IPS DF 19.7 (cell line): ENCODE measurements at regions not wholly inside any gene's neighbourhood (a gene's known extent, or its start where the extent isn't known, plus 50 kb on each side); places are given as distances from the start of the nearest gene placed in this dataset.
"Not testable (repeated sequence)": the region's sequence is repeated elsewhere in the genome, so short reads cannot be mapped to it uniquely, and the experiment has no call there.

Experiments used
- DNase-seq: peaks from one replicate; pipeline ENCODE4 v3.0.0-alpha.2; 2013; ENCODE audit warnings: low read depth, low spot score

DNA sequence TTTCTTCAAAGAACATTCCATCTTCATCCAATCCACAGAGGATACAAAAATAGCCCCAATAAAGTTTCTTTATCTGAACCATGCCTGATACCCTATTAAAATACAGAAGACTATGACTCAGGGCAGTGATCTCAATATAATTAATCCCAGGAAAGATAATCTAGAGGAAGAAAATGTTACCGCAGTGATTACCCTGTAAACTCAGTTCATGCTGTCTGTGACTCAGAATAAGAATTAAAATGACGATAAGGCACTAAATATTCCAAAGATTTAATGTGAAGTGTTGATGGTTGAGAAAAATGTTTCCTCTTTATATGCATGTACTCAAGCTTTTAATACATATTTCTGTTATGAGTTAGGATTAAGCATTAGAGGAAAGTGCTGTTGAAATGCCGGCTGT lies 88.6 kb upstream of the LYPLAL1 start:
- no peak for DNase-seq

DNA sequence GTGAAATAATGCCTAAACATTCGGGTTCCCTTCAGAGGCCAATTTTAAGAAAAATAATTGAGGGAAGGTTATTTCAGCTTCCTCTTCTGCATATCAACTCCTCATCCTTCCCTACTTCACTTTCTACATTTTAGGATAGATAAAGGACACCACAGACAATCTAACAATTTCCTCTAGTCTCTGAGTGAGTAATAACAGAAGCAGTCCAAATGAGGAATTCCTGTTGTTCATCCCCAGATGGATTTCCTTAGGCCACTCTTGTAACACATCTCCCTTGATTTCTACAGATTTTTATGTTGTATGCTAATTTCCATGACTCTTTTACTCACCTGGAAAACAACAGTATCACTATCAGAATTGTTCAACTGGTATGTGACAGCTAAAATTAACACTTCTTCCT lies 87.7 kb upstream of the LYPLAL1 start:
- no peak for DNase-seq

GRCh38 chr1:219086956-219087469 lies 86.7 kb upstream of the LYPLAL1 start:
- no peak for DNase-seq

- DNase-seq = no peak
Measured at GRCh38 chr1:219088778-219089557, 84.7 kb upstream of the LYPLAL1 start.

GRCh38 chr1:219090607-219091006 lies 83.1 kb upstream of the LYPLAL1 start:
- DNase-seq = no peak

DNA sequence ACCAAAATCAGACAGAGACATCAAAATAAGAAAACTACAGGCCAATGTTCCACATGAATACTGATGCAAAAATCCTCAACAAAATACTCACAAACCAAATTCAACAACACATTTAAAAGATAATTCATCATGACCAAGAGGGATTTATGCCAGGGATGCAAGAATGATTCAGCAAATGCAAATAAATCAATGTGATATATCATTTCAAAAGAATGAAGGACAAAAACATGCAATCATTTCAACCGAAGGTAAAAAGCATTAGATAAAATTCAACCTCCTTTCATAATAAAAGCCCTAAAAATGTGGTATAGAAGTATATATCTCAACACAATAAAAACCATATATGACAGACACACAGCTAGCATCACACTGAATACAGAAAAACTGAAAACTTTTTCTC lies 81.5 kb upstream of the LYPLAL1 start:
- no peak for DNase-seq

DNA sequence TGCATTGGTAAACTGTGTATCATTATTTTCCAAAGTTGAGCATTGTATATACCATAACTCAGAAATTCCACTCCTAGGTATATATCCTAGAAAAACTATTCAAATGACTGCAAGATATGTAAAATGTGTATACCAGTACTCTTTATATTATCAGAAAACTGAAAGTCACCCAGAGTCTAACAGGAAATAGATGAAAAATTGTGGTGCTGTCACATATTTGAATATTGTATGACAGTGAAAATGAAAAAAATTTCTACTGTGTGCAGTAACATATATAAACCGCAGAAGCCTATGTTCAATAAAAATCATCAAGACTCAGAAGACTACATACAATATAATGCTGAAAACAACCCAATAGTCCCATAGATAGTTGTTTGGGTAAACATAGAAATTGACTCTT lies 74.4 kb upstream of the LYPLAL1 start:
- DNase-seq = no peak

DNA sequence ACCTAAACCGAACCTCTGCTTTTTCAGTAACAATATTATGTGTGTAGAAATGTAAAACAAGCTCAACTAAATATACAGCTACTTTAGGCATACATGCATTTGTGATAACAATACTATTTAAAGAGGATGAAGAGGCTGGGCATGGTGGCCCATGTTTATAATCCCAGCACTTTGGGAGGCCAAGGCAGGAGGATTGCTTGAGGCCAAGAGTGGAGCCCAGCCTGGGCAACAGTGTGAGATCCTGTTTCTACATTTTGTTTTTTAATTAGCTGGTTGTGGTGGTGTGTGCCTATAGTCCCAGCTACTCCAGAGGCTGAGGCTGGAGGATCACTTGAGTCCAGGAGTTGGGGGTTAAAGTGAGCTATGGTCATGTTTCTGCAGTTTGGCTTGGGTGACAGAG lies 73.6 kb upstream of the LYPLAL1 start:
- no peak for DNase-seq

- not testable (repeated sequence) for DNase-seq
Measured at GRCh38 chr1:219102466-219102865, 71.2 kb upstream of the LYPLAL1 start.

DNA sequence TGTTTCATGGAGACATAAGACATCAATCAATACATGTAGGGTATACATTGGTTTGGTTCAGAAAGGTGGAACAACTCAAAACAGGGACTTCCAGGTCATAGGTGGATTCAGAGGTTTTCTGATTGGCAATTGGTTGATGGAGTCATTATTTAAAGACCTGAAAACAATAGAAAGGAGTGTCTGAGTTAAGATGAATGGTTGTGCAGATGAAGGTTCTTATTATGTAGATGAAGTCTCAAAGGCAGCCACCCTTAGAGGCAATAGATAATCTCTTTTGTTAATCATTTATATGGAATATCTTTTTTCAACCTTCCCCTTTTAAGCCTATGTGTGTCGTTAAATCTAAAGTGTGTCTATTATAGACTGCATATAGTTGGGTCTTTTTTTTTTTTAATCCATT lies 67.8 kb upstream of the LYPLAL1 start:
- no peak for DNase-seq

DNA sequence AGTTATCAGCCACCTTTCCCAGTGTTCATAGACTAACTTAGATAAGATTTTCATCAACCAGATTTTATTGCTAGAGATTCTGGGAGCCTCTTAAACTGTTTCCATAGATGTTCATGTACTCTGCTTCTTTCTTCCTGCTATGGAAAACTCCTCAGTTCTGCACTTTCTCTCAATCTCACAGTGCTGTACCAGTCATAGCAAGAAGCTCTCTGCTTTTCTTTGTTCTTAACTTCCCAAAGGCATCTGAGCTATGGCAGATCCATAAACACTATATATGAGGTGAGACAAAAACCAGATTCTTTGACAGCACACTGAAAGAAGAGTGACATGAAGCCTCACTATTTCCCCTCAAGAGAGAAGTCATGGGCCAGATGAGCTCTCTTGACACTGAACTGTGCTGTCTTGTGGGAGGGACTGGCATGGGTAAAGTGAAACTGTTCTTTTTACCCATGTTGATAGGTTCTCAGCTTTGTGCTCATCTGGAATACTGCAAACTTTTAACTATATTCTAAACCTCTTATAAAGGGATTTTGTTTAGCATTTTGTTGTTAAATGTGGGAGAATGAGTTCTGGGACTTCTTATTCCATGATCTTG lies 64.2 kb upstream of the LYPLAL1 start:
- DNase-seq = no peak

DNA sequence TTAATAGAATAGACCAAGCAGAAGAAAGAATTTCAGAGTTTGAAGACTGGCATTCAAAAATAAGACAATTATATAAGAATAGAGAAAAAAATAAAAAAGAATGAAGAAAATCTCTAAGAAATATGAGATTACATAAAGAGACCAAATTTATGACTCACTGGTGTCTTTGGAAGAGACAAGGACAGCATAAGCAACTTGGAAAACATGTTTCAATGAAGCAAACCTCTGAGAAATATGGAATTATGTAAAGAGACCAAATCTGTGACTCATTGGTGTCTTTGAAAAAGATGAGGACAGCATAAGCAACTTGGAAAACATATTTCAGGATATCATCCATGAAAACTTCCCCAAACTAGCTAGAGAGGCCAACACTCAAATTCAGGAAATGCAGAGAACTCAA lies 60.4 kb upstream of the LYPLAL1 start:
- DNase-seq = no peak

DNA sequence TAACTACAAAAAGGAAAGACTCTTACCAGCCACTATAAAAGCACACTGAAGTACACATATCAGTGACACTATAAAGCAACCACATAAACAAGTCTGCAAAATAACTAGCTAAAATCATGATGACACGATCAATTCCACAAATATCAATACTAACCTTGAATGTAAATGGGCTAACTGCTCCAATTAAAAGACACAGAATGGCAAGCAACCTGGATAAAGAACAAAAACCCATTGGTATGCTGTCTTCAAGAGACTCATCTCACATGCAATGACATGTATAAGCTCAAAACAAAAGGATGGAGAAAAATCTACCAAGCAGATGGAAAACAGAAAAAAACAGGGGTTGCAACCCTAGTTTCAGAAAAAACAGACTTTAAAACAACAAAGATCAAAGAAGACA lies 59.7 kb upstream of the LYPLAL1 start:
- no peak for DNase-seq

DNA sequence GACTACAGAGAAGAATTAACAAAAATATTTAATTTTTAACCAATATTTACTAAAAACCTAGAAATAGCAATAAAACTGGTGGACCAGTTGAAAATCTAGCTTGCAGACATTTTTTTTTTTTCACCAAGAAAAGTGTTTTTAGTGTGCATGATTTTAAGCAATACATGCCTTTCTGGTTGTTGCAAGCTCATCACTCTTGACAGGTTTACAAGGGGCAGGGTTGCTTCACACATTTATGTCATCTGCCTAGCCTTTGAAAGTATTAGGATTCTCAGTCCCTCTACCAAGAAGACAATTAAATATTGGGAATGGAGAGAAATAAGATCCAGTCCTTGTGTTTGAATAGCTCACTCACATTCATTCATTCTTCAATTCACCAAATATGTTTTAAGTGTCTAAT lies 53.8 kb upstream of the LYPLAL1 start:
- DNase-seq = no peak

- DNase-seq = no peak
Measured at GRCh38 chr1:219120624-219121544, 52.8 kb upstream of the LYPLAL1 start.

GRCh38 chr1:219121679-219122078 lies 52.0 kb upstream of the LYPLAL1 start:
- no peak for DNase-seq

DNA sequence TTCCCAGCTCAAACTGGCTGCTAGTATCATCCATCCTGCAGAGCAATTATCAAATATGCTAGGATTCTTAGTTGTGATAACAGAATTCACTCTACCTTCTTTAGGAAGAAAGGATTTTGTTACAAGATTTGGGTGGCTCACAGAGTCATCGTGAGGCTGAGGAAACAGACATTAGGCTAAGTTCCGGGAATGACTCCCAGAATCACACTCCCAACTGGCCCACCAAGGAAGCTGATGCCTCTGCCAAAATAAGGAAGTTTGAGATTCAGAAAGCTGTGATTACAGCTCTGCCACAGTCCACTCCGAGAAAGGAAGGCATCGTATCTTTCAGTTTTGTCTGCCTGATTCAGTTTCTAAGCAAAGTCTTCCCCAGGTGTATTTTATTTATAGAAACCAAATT lies 50.6 kb upstream of the LYPLAL1 start:
- DNase-seq = no peak
